ENCODE measurements at regions not wholly inside any gene's neighbourhood (a gene's known extent, or its start where the extent isn't known, plus 50 kb on each side); places are given as distances from the start of the nearest gene placed in this dataset.
A peak's percentile ranks its signal among the peaks of the same experiment; 100 is the strongest.

DNA sequence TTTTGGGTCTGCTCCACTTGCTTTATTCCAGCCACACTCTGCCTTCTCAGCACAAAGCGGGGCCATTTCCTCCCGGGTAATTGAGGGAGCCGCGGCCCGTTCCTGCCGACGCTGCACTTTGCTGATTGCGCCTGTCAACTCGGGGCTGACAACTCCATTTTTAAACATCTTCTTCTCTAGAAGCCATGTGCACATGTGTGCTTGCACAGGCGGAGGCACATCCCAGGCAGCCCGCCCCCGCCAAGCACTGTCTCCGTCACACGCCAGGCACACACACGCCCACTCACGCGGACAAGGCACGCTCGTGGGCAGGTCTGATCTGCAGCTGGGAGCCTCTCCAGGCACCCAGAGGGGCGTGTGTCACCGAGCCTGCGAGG lies 63.2 kb downstream of the ENGASE start:
- peaks cover 11% of the 10 kb centered on the region for H3K27me3 ChIP-seq (ENCODE audit: control insufficient read depth, insufficient read depth, low read length)
- H3K4me1 ChIP-seq (ENCODE audit: control insufficient read depth, insufficient read depth, low read length) = no peaks in the 10 kb centered on the region; the same call in 1 of the 2 replicates
- no TSS peak for BruUV-seq (replicated peaks)
- H3K9me3 ChIP-seq (ENCODE audit: control insufficient read depth, insufficient read depth, low read depth, low read length) = no peaks in the 10 kb centered on the region
- TF ChIP-seq, protein P1, sequence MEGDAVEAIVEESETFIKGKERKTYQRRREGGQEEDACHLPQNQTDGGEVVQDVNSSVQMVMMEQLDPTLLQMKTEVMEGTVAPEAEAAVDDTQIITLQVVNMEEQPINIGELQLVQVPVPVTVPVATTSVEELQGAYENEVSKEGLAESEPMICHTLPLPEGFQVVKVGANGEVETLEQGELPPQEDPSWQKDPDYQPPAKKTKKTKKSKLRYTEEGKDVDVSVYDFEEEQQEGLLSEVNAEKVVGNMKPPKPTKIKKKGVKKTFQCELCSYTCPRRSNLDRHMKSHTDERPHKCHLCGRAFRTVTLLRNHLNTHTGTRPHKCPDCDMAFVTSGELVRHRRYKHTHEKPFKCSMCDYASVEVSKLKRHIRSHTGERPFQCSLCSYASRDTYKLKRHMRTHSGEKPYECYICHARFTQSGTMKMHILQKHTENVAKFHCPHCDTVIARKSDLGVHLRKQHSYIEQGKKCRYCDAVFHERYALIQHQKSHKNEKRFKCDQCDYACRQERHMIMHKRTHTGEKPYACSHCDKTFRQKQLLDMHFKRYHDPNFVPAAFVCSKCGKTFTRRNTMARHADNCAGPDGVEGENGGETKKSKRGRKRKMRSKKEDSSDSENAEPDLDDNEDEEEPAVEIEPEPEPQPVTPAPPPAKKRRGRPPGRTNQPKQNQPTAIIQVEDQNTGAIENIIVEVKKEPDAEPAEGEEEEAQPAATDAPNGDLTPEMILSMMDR (IDR thresholded peaks at IDR 0.05) = no peak
- TF ChIP-seq SIN3A (IDR thresholded peaks at IDR 0.05; ENCODE audit: borderline replicate concordance, insufficient read depth, low read depth, low read length) (no peak), TCF7L2 (IDR thresholded peaks at IDR 0.05; ENCODE audit: low read depth, low read length) (no peak), POLR2AphosphoS5 (IDR thresholded peaks at IDR 0.05; ENCODE audit: low read depth, low read length) (no peak)
- TF ChIP-seq, protein P2, sequence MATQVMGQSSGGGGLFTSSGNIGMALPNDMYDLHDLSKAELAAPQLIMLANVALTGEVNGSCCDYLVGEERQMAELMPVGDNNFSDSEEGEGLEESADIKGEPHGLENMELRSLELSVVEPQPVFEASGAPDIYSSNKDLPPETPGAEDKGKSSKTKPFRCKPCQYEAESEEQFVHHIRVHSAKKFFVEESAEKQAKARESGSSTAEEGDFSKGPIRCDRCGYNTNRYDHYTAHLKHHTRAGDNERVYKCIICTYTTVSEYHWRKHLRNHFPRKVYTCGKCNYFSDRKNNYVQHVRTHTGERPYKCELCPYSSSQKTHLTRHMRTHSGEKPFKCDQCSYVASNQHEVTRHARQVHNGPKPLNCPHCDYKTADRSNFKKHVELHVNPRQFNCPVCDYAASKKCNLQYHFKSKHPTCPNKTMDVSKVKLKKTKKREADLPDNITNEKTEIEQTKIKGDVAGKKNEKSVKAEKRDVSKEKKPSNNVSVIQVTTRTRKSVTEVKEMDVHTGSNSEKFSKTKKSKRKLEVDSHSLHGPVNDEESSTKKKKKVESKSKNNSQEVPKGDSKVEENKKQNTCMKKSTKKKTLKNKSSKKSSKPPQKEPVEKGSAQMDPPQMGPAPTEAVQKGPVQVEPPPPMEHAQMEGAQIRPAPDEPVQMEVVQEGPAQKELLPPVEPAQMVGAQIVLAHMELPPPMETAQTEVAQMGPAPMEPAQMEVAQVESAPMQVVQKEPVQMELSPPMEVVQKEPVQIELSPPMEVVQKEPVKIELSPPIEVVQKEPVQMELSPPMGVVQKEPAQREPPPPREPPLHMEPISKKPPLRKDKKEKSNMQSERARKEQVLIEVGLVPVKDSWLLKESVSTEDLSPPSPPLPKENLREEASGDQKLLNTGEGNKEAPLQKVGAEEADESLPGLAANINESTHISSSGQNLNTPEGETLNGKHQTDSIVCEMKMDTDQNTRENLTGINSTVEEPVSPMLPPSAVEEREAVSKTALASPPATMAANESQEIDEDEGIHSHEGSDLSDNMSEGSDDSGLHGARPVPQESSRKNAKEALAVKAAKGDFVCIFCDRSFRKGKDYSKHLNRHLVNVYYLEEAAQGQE (IDR thresholded peaks at IDR 0.05; ENCODE audit: insufficient read depth in 1 of 2, low read depth in 2 of 2, low read length in 1 of 2) = no peak
- no peaks in the 10 kb centered on the region for H3K36me3 ChIP-seq (ENCODE audit: control insufficient read depth, insufficient read depth, low read length)
- no peak for DNase-seq (ENCODE audit: low read depth, low spot score)
- no peak for ATAC-seq
- intact Hi-C loops (cut with micrococcal nuclease; ENCODE audit: unreplicated experiment) = no loop called here
- H3K27ac ChIP-seq (ENCODE audit: low read length) = no peak overlapping the region
- in situ Hi-C loops (cut with HindIII; ENCODE audit: low pct_unique_long_range_greater_than_20kb, low sequenced_read_pairs) = no loop called here
- H3K4me3 ChIP-seq (ENCODE audit: low read depth in 2 of 2, low read length in 2 of 2) = no peak overlapping the region
- ChIA-PET POLR2A (no interaction called here), CTCF (no interaction called here)

DNA sequence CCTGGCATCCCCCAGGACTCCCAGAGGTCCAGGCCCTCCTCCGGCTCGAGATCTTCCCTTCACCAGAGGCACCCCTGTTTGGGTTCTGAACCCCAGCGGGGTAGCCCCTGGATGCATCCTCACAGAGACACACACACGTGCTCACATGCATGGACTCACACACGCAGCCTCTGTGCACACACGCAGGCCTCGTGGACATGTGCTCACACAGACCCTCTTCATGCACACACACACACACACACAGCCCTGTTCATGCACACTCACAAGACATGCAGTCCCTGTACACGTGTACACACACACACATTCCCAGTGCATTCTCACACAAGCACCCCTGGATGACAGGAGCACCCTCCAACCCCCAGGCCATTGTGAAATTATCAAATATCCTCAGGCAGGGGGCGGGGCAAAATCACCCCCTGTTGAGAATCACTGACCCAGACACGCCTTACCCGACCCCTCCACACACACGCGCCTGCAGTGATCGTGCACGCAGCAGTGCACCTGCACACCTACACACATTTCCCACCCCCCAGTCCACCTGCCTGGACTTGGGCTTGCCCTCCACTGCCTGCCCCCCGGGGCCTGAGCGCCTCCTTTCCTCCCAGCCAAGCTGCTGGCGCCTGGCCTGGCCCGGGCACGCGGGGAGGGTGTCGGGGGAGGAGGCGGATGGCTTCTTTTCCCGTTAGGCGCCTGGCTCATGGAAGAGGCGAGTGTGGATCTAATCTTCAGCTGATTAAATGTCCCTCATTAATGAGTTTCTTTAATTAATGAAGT lies 62.6 kb downstream of the ENGASE start:
- H3K36me3 ChIP-seq (ENCODE audit: control insufficient read depth, insufficient read depth, low read length) = no peaks in the 10 kb centered on the region
- H3K4me1 ChIP-seq (ENCODE audit: control insufficient read depth, insufficient read depth, low read length) = no peaks in the 10 kb centered on the region; the same call in 1 of the 2 replicates
- H3K9me3 ChIP-seq (ENCODE audit: control insufficient read depth, insufficient read depth, low read depth, low read length) = no peaks in the 10 kb centered on the region
- ATAC-seq (no peak), DNase-seq (ENCODE audit: low read depth, low spot score) (no peak)
- peaks cover 9% of the 10 kb centered on the region for H3K27me3 ChIP-seq (ENCODE audit: control insufficient read depth, insufficient read depth, low read length)
- CTCF ChIA-PET = no interaction called here
- H3K4me3 ChIP-seq (ENCODE audit: low read depth in 2 of 2, low read length in 2 of 2) = no peak overlapping the region
- POLR2A ChIA-PET = no interaction called here
- no TSS peak for BruUV-seq (replicated peaks)
- in situ Hi-C loops (cut with HindIII; ENCODE audit: low pct_unique_long_range_greater_than_20kb, low sequenced_read_pairs) = no loop called here
- no peak for TF ChIP-seq SIN3A (IDR thresholded peaks at IDR 0.05; ENCODE audit: borderline replicate concordance, insufficient read depth, low read depth, low read length)
- intact Hi-C loops (cut with micrococcal nuclease; ENCODE audit: unreplicated experiment) = no loop called here
- H3K27ac ChIP-seq (ENCODE audit: low read length) = no peak overlapping the region

DNA sequence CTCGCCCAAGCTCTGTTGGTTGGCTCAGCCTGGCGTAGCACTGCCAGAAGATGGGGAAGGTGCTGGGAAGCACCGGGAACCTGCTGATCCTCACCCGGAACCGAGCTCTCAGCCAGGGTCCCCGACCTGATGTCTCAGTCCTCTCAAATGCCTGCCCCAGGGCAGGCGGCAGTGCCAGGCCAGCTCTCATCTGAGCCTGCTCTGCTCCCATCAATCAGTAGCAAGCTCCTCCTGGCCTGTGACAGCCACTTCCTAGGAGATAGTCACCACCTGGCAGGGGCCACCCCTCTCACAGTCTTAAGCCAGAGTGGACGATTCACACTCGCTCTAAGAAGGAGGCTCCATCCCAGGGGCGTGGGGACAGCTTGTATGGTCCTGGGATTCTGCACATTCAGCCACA lies 62.0 kb downstream of the ENGASE start:
- Histone ChIP-seq H3K27me3 (ENCODE audit: control insufficient read depth, insufficient read depth, low read length) (peaks cover 5% of the 10 kb centered on the region), H3K9me3 (ENCODE audit: control insufficient read depth, insufficient read depth, low read depth, low read length) (no peaks in the 10 kb centered on the region), H3K36me3 (ENCODE audit: control insufficient read depth, insufficient read depth, low read length) (no peaks in the 10 kb centered on the region), H3K4me1 (ENCODE audit: control insufficient read depth, insufficient read depth, low read length) (no peaks in the 10 kb centered on the region; the same call in 1 of the 2 replicates), H3K27ac (ENCODE audit: low read length) (no peak overlapping the region), H3K4me3 (ENCODE audit: low read depth in 2 of 2, low read length in 2 of 2) (no peak overlapping the region)
- no TSS peak for BruUV-seq (replicated peaks)
- ChIA-PET CTCF (no interaction called here), POLR2A (no interaction called here)
- ATAC-seq = peak; percentile 56
- intact Hi-C loops (cut with micrococcal nuclease; ENCODE audit: unreplicated experiment) = no loop called here
- in situ Hi-C loops (cut with HindIII; ENCODE audit: low pct_unique_long_range_greater_than_20kb, low sequenced_read_pairs) = no loop called here
- no peak for DNase-seq (ENCODE audit: low read depth, low spot score)
- TF ChIP-seq POLR2AphosphoS5 (IDR thresholded peaks at IDR 0.05; ENCODE audit: low read depth, low read length) (no peak), TCF7L2 (IDR thresholded peaks at IDR 0.05; ENCODE audit: low read depth, low read length) (no peak), SIN3A (IDR thresholded peaks at IDR 0.05; ENCODE audit: borderline replicate concordance, insufficient read depth, low read depth, low read length) (no peak)
- TF ChIP-seq, protein P1 (IDR thresholded peaks at IDR 0.05) = no peak
- TF ChIP-seq, protein P2 (IDR thresholded peaks at IDR 0.05; ENCODE audit: insufficient read depth in 1 of 2, low read depth in 2 of 2, low read length in 1 of 2) = no peak
